Pancreas (tissue), 10 donors: ENCODE measurements at regions not wholly inside any gene's neighbourhood (a gene's known extent, or its start where the extent isn't known, plus 50 kb on each side); places are given as distances from the start of the nearest gene placed in this dataset.

Source experiments
- ATAC-seq, 4 donors: fragments of 200-7000 bp; cut with Tn5 transposase; one replicate each; pipeline versions ENCODE4 v1.8.0 to v1.9.1; 2020; ENCODE audit warnings: mild to moderate bottlenecking in 4 of 4, moderate library complexity in 4 of 4
- DNase-seq, 6 donors: peaks; one replicate each; pipeline ENCODE4 v3.0.0-alpha.2; 2020
- FAIRE-seq: peaks from 2 replicates; lab custom pipeline; 2012; peaks lifted over from hg19 to GRCh38; lab: Jason Lieb, UNC
- H3K27ac ChIP-seq, 4 donors: fragments of 200-600 bp; sonication (generic); 1 replicate in 3 of 4; 2 replicates in 1 of 4; pipeline versions ENCODE4 v1.5.0 to v1.8.0; 2020
- H3K27me3 ChIP-seq, 4 donors: fragments of 200-600 bp; one replicate each; pipeline ENCODE4 v1.8.0; 2021
- H3K36me3 ChIP-seq, 3 donors: fragments of 200-600 bp; sonication (generic) in 1 of 3; one replicate each; pipeline versions ENCODE4 v1.5.0 to v1.8.0; 2020 to 2021
- H3K4me1 ChIP-seq, 3 donors: fragments of 200-600 bp; one replicate each; pipeline ENCODE4 v1.8.0; 2021
- H3K4me3 ChIP-seq, 4 donors: fragments of 200-600 bp; sonication (generic) in 2 of 4; one replicate each; pipeline versions ENCODE4 v1.5.0 to v1.8.0; 2020 to 2021
- H3K9me3 ChIP-seq, 4 donors: fragments of 200-600 bp; one replicate each; pipeline ENCODE4 v1.8.0; 2021
- CTCF ChIP-seq, 4 donors: fragments of 200-600 bp; sonication (generic) in 3 of 4; IDR thresholded peaks; one replicate each; pipeline versions ENCODE4 v1.5.0 to v1.8.0; 2021; ENCODE audit warnings: antibody characterized with exemption in 4 of 4
- WGBS, 2 donors: extraction: QIAGEN DNeasy Blood & Tissue Kit; methylation state at CpG; one replicate each; pipeline ENCODE4 v1.1.7; 2013; 5-methylcytosine and 5-hydroxymethylcytosine counted together
- intact Hi-C, 3 donors: fragments of 100-400 bp; cut with DNase I; formaldehyde crosslinking; loops; one replicate each; pipeline versions ENCODE4 v1.11.1 to v1.14.2; 2022
- donor health status: healthy with polysubstance abuse.
- donor health status: DM: no; HTN: no; CAD: no; lungs with moderate emphysema.
- donor health status: DM: no; HTN: no; CAD: no.
- donor health status: control.
- donor health status: control.
- donor health status: Bipolar disorder and iron deficiency.
- donor health status: DM: yes; HTN: yes; CAD: no.
- donor health status: DM: no; HTN: no; CAD: no.
- donor health status: DM: no; HTN: no; CAD: no.
- donor health status: DM: yes; HTN: yes; CAD: no.

- ATAC-seq = no peak
- H3K4me1 ChIP-seq = no peaks in the 10 kb centered on the region
- DNase-seq = no peak
- no peaks in the 10 kb centered on the region for H3K9me3 ChIP-seq
- H3K4me3 ChIP-seq = no peak overlapping the region
- no peak for TF ChIP-seq CTCF (IDR thresholded peaks at IDR 0.05)
- 83 to 88% methylated on average over 4 of the region's 4 CpGs for WGBS, 2 donors
- no peaks in the 10 kb centered on the region for H3K36me3 ChIP-seq
- H3K27me3 ChIP-seq = peaks cover 0 to 2% (median 0%) of the 10 kb centered on the region in 4 donors
- intact Hi-C loops = no loop called here
- FAIRE-seq = no peak
- no peak overlapping the region for H3K27ac ChIP-seq
Observed at GRCh38 chr16:17526956-17527937, 56.5 kb upstream of the XYLT1 start.

DNA sequence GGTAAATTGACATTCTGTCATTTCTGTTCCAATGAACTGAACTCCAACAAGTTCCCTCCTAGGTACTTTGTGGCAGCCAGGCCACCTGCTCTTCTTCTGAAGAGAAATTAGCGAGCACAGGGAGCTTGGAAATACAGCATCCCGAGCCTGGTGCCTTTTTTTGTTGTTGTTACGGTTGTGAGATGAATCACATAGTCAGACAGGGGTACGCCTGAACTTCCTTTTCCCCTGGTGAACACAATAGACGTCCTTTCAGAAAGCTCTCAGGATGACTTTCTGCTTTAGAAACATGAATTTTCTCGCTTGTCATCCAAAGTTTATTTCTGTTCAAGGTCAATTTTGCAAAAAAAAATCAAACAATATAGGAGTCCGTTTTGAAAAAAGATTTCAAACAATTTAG, 53.9 kb upstream of the XYLT1 start:
- ATAC-seq (no peak), DNase-seq (no peak), FAIRE-seq (no peak)
- H3K36me3 ChIP-seq = no peaks in the 10 kb centered on the region
- H3K27me3 ChIP-seq = peaks cover 0 to 5% (median 0%) of the 10 kb centered on the region in 4 donors
- 43 to 54% methylated on average over 7 of the region's 7 CpGs for WGBS, 2 donors
- intact Hi-C loops = no loop called here
- H3K4me1 ChIP-seq = no peaks in the 10 kb centered on the region
- H3K9me3 ChIP-seq = no peaks in the 10 kb centered on the region
- no peak overlapping the region for H3K4me3 ChIP-seq
- no peak for TF ChIP-seq CTCF (IDR thresholded peaks at IDR 0.05)
- H3K27ac ChIP-seq = no peak overlapping the region

- intact Hi-C loops = no loop called here
- H3K9me3 ChIP-seq = no peaks in the 10 kb centered on the region
- no peak overlapping the region for H3K27ac ChIP-seq
- TF ChIP-seq CTCF (IDR thresholded peaks at IDR 0.05) = no peak
- ATAC-seq = no peak
- H3K4me1 ChIP-seq = no peaks in the 10 kb centered on the region
- no peaks in the 10 kb centered on the region for H3K36me3 ChIP-seq
- no peak for FAIRE-seq
- WGBS, 2 donors = 25 to 33% methylated on average over 3 of the region's 3 CpGs
- H3K27me3 ChIP-seq = peaks cover 0 to 5% (median 0%) of the 10 kb centered on the region in 4 donors
- no peak overlapping the region for H3K4me3 ChIP-seq
- DNase-seq = no peak
Observed at GRCh38 chr16:17520561-17520960, 49.8 kb upstream of the XYLT1 start.
